Panc1 (cell line): ENCODE measurements at regions not wholly inside any gene's neighbourhood (a gene's known extent, or its start where the extent isn't known, plus 50 kb on each side); places are given as distances from the start of the nearest gene placed in this dataset.

Source experiments
- POLR2AphosphoS5 ChIP-seq: IDR thresholded peaks from 2 replicates; pipeline ENCODE4 v1.6.1; 2012; ENCODE audit warnings: mild to moderate bottlenecking, low read depth, low read length, moderate library complexity
- SIN3A ChIP-seq: IDR thresholded peaks from 2 replicates; pipeline ENCODE4 v1.6.1; 2012; ENCODE audit warnings: low read depth, mild to moderate bottlenecking, low read length, moderate library complexity, borderline replicate concordance; ENCODE audit not compliant: insufficient read depth
- TCF7L2 ChIP-seq: IDR thresholded peaks from 2 replicates; pipeline ENCODE4 v1.6.1; 2011; ENCODE audit warnings: mild to moderate bottlenecking, low read depth, low read length, inconsistent platforms
- TF ChIP-seq, protein P1 (sequence below), 2 experiments: IDR thresholded peaks; 2 replicates each; pipeline ENCODE4 v1.6.1; 2011 to 2012; ENCODE audit warnings: low read depth in 2 of 2, control low read depth in 1 of 2, low read length in 1 of 2, mild to moderate bottlenecking in 1 of 2, moderate library complexity in 1 of 2; ENCODE audit not compliant: insufficient read depth in 1 of 2
- TF ChIP-seq, protein P2 (sequence below): fragments of 450-650 bp; IDR thresholded peaks from 2 replicates; pipeline ENCODE4 v1.5.1; 2017; ENCODE audit warnings: mild to moderate bottlenecking

DNA sequence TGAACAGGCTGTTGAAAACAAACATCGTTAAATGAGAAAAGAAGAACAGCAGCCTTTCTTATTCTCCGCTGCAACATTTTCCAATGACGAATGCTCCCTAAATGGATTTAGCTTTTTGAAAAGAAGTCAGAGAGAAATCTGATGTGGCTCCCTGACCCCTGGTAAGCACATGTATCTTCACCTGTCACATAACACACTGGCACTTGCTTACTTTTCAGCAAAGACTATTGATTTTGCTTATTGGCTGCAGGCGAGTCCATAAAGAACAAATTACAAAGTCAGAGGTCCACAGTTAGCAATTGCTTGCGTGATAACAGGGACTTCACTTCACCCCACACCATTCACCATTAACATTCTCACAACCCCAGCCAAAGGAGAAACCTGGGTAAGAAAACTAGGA lies 362.8 kb downstream of the GPATCH2 start:
- TF ChIP-seq POLR2AphosphoS5 (no peak), SIN3A (no peak), TCF7L2 (no peak)
- TF ChIP-seq, protein P1, sequence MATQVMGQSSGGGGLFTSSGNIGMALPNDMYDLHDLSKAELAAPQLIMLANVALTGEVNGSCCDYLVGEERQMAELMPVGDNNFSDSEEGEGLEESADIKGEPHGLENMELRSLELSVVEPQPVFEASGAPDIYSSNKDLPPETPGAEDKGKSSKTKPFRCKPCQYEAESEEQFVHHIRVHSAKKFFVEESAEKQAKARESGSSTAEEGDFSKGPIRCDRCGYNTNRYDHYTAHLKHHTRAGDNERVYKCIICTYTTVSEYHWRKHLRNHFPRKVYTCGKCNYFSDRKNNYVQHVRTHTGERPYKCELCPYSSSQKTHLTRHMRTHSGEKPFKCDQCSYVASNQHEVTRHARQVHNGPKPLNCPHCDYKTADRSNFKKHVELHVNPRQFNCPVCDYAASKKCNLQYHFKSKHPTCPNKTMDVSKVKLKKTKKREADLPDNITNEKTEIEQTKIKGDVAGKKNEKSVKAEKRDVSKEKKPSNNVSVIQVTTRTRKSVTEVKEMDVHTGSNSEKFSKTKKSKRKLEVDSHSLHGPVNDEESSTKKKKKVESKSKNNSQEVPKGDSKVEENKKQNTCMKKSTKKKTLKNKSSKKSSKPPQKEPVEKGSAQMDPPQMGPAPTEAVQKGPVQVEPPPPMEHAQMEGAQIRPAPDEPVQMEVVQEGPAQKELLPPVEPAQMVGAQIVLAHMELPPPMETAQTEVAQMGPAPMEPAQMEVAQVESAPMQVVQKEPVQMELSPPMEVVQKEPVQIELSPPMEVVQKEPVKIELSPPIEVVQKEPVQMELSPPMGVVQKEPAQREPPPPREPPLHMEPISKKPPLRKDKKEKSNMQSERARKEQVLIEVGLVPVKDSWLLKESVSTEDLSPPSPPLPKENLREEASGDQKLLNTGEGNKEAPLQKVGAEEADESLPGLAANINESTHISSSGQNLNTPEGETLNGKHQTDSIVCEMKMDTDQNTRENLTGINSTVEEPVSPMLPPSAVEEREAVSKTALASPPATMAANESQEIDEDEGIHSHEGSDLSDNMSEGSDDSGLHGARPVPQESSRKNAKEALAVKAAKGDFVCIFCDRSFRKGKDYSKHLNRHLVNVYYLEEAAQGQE (IDR thresholded peaks at IDR 0.05; ENCODE audit: insufficient read depth in 1 of 2, low read depth in 2 of 2, low read length in 1 of 2) = no peak
- TF ChIP-seq, protein P2, sequence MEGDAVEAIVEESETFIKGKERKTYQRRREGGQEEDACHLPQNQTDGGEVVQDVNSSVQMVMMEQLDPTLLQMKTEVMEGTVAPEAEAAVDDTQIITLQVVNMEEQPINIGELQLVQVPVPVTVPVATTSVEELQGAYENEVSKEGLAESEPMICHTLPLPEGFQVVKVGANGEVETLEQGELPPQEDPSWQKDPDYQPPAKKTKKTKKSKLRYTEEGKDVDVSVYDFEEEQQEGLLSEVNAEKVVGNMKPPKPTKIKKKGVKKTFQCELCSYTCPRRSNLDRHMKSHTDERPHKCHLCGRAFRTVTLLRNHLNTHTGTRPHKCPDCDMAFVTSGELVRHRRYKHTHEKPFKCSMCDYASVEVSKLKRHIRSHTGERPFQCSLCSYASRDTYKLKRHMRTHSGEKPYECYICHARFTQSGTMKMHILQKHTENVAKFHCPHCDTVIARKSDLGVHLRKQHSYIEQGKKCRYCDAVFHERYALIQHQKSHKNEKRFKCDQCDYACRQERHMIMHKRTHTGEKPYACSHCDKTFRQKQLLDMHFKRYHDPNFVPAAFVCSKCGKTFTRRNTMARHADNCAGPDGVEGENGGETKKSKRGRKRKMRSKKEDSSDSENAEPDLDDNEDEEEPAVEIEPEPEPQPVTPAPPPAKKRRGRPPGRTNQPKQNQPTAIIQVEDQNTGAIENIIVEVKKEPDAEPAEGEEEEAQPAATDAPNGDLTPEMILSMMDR = no peak
